ENCODE measurements at regions not wholly inside any gene's neighbourhood (a gene's known extent, or its start where the extent isn't known, plus 50 kb on each side); places are given as distances from the start of the nearest gene placed in this dataset.

DNA sequence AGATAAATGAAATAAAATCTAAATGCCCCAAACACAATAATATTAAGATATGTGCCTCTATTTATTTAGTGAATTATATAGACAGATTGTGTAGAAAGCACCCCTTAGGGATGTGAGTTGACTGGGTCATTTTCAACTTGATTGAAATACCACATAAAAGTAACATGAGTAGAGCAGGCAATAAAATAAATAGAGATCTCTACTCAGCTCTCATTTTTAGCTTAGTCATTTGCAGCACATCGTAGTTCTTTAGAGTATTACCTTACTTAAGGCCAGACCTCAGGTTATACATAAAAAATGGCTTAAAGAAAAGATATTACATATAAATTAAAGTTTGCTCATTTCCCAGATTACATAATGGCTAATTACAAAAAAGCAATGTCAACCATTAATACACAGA is 1525.6 kb upstream of the PRR20A start:
- TF ChIP-seq, protein P1, sequence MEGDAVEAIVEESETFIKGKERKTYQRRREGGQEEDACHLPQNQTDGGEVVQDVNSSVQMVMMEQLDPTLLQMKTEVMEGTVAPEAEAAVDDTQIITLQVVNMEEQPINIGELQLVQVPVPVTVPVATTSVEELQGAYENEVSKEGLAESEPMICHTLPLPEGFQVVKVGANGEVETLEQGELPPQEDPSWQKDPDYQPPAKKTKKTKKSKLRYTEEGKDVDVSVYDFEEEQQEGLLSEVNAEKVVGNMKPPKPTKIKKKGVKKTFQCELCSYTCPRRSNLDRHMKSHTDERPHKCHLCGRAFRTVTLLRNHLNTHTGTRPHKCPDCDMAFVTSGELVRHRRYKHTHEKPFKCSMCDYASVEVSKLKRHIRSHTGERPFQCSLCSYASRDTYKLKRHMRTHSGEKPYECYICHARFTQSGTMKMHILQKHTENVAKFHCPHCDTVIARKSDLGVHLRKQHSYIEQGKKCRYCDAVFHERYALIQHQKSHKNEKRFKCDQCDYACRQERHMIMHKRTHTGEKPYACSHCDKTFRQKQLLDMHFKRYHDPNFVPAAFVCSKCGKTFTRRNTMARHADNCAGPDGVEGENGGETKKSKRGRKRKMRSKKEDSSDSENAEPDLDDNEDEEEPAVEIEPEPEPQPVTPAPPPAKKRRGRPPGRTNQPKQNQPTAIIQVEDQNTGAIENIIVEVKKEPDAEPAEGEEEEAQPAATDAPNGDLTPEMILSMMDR (conservative IDR thresholded peaks at IDR 0.05; ENCODE audit: low read length): no peak
- TF ChIP-seq EZH2phosphoT487 (IDR thresholded peaks at IDR 0.05; ENCODE audit: borderline replicate concordance, low read depth, low read length): no peak
